Thyroid gland (tissue), 4 donors: ENCODE measurements at regions not wholly inside any gene's neighbourhood (a gene's known extent, or its start where the extent isn't known, plus 50 kb on each side); places are given as distances from the start of the nearest gene placed in this dataset.

Experiments used
- CTCF ChIP-seq, 6 experiments: fragments of 200-600 bp in 3 of 6; fragments of 450-650 bp in 3 of 6; sonication (generic) in 3 of 6; IDR thresholded peaks; one replicate each; pipeline ENCODE4 v1.5.1; 2016 to 2019; ENCODE audit warnings: antibody characterized with exemption in 6 of 6, mild to moderate bottlenecking in 2 of 6, inconsistent platforms in 1 of 6, moderate library complexity in 1 of 6
- POLR2A ChIP-seq, 2 donors: fragments of 450-650 bp; IDR thresholded peaks; one replicate each; pipeline ENCODE4 v1.6.1; 2017; ENCODE audit warnings: antibody characterized with exemption in 2 of 2, mild to moderate bottlenecking in 2 of 2, moderate library complexity in 1 of 2

- TF ChIP-seq CTCF (IDR thresholded peaks at IDR 0.05) (no peak), POLR2A (IDR thresholded peaks at IDR 0.05) (no peak)
These were observed 166.8 kb upstream of the PFKP start for GRCh38 chr10:2900530-2900929.
